NCI-H226 (cell line): ENCODE measurements at regions not wholly inside any gene's neighbourhood (a gene's known extent, or its start where the extent isn't known, plus 50 kb on each side); places are given as distances from the start of the nearest gene placed in this dataset.
"Not testable (repeated sequence)": the region's sequence is repeated elsewhere in the genome, so short reads cannot be mapped to it uniquely, and the experiment has no call there.

Source experiments
- DNase-seq: peaks from one replicate; pipeline ENCODE4 v3.0.0-alpha.2; 2015

DNA sequence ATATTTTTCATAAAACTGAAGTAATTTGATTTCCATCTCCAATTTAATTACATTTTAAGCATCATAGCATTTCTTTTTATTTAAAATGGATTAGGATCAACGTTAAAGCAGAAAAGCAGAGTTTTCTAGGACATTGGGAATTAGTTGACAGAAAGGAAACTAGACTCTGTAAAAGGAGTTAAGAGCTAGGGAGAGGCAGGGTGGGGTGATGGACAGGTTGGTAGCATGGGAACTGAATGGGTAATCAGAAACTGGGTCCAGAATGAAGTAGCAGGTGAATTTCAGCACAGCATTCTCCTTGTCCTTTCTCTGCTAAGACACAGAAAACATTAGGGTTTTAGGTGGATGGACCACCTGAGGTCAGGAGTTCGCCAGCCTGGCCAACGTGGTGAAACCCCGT is 97.6 kb downstream of the ANAPC4 start:
- no peak for DNase-seq

DNA sequence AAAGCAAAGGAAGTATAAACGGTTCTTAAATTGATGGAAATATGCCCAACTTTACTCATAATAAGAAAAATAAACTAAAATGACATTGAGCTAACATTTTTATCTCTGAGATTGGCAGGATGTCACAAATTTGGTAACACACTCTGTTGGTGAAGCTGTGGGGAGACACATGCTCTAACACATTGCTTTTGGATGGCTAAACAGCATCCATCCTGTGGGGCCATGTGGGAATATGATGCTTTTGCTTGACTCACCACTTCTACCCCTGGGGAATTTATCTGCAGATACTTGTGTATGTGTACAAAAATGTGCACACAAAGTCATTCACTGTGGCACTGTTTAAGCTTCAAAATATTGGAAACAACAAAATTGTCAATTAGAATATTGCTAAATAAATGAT is 100.2 kb downstream of the ANAPC4 start:
- DNase-seq: no peak

DNA sequence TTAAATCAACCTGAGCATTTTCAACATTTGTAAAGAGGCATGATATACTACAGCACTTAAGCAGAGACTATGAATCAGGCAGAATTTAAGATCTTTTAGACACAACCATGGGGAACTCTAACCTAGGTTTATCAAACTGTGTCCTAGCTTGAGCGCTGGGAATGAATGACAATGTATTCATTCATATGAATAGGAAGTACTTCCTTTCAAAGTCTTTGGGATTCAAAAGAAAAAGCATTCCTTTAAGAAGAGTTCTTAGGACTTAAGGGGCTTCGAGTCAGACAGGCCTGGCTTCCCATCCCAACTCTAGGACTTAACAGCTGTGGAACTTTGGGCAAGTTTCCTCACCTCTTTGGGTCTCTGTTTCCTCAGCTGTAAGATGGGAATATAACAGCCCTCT is 104.6 kb downstream of the ANAPC4 start:
- no peak for DNase-seq

DNA sequence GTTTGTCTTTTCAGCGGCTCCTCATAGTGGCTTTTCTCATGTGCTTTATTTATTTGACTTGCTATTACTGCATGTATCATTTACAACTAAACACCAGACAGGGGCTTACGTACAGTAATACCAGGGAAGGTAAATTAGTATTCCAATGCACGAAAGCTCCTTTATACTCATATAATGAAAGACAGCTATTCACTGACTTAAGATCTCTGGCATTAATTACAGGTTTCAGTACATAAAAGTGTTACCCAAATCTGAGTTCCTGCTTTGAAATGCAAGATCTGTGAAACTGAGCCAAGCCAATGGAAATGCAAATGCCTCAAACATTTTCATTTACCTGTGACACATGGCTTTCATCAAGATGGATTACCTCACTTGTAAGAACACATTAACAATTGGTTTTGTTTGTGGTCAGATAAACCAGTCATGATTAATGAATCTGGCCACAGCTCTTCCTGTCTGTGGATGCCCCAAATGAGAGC is 107.2 kb downstream of the ANAPC4 start:
- DNase-seq: peak; percentile 58

DNA sequence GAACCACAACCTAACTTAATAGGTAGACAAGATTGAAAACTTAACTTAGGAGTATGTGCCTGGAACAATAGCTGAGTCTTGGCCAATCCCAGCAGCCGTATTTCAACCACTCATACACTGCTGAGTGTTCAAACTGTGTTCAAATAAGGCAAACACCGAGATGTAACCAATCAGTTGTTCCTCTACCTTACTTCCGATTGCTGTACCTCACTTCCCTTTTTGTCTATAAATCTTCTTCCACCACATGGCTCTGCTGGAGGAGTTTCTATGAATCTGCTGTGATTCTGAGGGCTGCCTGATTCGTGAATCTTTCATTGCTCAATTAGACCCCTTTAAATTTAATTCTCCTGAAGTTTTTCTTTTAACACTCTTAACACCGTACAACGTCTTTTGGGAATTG is 108.0 kb downstream of the ANAPC4 start:
- no peak for DNase-seq

DNA sequence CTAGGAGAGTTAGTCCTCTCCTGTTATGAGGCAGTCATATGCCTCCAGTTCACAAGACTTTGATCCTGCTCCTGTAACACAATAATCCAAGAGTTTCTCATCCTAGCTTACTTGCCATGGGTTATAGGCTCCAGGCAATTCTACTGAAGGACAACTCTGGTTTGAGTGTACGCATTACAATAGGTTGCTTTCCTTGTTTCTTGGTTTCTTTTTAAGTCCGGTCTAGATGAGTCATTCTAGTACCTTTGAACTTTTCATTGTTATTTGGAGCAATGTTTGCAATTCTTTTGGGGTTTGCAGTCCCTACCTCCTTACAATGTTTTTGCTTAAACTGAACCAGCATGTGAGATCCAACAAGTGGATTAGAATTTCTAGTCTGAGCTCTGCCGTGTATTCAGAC is 109.1 kb downstream of the ANAPC4 start:
- DNase-seq: no peak

DNA sequence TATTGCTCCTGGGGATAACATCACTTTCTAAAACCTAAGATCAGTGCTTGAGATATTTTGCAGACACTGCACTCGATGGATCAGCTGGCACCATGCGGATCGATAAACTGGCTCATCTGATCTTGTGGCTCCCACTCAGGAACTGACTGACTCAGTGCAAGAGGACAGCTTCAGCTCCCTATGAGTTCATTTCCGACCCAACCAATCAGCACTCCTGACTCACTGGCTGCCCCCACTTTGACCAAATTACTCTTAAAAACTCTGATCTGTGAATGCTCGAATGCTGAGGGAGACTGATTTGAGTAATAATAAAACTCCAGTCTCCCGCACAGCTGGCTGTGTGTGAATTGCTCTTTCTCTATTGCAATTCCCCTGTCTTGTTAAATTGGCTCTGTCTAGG is 110.1 kb downstream of the ANAPC4 start:
- DNase-seq: no peak

DNA sequence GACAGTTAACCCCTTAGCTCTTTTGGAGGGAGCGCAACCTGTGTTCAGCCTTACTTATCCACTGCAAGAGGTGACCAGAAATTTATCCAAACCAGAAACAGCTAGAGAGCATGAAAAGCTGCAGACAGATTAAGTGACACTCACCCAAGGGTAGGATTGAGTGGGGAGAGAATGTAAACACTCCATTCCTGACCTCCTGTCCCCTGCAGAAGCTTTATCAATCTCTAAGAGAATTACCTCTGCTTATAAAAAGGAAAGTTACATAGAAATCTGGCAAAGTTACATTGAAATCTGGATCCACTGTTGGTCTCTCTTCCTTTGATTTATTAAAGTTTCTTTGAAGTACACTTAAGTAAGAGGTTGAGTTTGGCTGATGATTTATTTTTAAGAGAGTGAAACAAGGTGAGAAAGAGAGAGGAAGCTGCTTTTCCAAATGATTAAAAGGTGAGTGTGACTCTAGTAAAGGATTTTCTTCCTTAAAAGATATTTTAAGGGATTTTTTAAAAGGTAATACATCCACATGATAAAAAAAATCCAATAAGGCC is 112.3 kb downstream of the ANAPC4 start:
- DNase-seq: no peak

DNA sequence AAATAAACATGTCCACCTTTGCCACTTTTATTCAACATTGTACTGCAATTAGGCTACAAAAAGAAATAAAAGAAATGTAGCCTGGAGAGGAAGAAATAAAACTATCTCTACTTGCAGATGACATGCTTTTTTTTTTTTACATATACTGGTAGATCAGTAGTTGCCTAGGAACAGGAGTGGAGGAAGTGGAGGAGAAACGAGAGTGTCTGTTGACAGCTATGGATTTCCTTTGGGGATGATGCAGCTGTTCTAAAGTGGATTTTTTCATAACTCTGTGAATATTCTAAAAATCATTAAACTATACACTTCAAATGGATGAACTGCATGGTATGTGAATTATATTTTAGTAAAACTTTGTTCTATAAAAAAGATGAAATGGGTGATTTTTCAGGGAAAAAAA is 116.4 kb downstream of the ANAPC4 start:
- no peak for DNase-seq

DNA sequence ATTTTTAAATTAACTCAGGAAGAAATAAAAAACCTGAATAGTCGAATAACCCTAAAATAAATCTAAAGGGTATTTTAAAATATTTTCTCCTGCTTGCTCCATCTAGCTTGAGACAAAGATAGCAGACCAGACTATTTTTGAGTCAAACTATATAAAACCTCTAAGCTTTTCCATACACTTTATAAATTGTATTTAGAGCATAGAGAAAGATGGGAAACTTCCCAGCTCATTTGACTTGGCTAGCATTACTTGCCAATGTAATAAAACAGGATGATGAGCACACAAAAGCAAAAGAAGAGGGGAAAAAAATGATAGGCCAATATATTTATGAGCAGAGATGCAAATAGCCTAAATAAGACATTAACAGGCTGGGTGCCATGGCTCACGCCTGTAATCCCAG is 117.1 kb downstream of the ANAPC4 start:
- no peak for DNase-seq

DNA sequence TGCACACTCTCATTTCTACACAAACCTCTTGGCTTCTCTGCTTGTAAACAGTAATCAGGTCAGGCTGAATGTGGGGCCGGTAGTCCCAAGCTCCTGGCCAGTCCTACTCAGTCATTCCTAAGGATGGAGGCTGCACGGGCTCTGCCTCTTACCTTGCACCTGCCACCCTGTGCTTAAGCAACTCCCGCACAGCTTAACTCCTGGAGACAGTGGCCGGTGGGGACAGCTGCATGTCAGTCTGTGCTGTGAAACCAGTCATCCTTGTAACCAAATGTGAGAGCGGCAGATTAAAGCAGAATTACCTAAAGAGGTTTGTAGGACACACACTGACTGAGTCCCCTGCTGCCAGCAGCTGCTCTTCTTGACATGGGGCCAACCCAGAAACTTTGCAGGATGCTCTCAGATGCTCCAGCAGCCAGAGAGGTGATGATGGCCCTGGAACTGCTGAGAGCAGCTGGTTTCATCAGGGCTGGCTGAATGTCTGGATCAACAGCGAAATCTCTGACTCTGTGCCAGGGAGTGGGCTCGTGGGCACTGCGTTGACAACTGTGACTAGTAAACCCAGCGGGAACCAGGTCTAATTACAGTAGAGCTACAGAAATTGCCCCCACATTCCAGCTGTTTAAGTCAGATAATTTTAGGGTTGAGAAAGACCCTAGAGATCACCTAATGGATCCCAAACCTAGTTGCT is 123.7 kb downstream of the ANAPC4 start:
- DNase-seq: no peak

DNA sequence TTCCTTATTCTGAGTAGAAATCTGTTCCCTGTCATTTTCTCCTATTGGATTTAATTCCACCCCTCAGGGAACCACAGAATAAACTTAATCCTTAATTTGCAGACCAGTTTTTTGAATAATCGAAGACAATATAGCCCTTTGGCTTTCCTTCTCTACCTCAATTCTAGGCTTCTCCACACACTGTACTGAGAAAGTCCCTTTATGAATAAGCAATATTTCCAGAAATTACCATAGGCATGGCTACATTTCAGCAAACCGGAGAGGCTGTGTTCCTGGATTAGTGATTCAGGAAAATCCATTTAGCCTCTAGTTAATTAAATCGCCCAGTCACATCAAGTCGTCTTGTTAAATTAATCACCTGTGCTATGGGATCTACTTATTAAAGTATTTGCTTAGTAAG is 125.1 kb downstream of the ANAPC4 start:
- no peak for DNase-seq

DNA sequence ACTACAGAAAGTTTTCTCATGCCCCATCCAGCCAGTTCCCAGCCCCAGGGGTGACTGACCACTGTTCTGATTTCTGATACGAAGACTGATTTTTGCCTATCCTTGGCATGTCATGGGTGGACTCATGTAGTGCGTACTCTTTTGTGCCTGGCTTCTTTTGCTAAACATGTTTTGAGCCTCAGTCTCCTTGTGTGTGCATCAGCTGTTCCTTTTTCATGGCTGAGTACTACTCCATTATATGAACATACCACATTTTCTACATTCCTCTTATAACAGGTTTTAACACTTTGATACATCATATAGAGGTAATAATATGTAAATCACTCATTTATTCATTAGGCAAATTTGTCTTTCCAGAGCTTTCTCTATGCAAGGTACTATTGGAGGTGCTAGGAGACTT is 126.7 kb downstream of the ANAPC4 start:
- DNase-seq: no peak

DNA sequence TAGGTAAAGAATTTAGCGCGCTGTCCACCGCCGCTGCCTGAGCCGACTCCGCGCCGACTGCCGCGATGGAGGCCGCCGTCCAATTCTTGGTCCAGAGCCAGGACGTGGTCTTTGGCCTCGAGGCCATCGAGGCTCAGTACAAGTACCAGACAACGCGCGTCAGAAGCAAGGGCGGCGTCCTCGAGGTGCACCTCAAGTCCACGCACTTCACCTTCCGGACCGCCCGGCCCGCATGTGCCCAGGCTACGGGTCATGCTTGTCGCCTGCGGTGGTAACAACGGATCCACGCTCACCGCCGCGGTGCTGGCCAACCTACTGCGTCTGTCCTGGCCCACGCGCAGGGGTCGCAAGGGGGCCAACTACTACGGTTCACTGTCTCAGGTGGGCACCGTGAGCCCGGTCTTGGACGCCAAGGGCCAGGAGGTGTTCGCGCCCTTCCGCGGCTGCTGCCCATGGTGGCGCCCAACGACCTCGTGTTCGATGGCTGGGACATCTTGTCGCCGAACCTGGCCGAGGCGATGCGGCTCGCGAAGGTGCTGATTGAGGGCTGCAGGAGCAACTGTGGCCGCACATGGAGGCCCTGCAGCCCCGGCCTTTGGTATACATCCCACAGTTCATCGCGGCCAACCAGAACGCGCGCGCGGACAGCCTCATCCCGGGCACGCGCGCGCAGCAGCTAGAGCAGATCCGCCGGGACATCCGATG is 128.0 kb downstream of the ANAPC4 start:
- DNase-seq: no peak

DNA sequence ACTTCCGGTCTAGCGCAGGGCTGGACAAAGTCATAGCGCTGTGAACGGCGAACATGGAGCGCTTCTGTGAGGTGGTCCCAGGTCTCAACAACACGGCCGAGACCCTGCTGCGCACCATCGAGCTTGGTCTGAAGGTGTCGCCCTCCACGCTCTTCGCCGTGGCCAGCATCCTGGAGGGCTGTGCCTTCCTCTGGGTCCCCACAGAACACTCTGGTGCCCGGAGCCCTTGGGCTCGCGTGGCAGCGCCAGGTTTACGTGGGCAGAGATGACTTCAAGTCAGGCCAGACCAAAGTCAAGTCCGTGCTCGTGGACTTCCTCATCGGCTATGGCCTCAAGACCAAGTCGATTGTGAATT is 128.6 kb downstream of the ANAPC4 start:
- no peak for DNase-seq

DNA sequence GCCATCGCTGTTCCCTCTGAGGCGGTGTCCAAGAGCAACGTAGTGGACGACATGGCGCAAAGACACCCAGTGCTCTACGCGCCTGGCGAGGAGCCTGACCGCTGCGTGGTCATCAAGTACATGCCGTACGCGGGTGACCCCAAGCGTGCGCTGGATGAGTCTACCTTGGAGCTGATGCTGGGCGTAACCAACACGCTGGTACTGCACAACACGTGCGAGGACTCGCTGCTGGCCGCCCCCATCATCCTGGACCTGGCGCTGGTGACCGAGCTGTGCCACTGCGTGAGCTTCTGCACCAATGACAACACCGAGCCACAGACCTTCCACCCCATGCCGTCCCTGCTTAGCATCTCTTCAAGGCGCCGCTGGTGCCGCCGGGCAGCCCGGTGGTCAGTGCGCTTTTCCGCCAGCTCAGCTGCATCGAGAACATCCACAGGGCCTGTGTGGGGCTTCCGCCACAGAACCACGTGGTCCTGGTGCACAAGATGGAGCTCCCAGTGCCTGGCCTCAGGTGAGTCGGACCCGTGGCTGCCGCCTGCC is 129.0 kb downstream of the ANAPC4 start:
- no peak for DNase-seq

DNA sequence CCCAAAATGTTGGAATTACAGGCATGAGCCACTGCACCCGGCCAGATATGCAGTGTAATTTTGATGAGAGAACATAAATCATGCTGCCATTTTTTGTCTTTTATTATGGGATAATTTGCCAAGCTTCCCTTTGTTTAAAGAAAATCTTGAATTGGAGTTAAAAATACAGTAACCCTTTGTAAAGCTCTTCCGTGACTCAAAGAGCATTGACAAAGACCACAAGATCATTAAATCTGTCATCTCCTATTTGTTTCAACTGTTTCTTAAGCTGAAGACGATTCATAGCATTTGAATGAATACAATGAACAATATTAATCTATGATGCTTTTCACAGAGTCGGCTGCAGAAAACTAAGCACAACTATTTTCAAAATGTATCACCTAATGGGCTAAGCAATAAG is 132.6 kb downstream of the ANAPC4 start:
- no peak for DNase-seq

DNA sequence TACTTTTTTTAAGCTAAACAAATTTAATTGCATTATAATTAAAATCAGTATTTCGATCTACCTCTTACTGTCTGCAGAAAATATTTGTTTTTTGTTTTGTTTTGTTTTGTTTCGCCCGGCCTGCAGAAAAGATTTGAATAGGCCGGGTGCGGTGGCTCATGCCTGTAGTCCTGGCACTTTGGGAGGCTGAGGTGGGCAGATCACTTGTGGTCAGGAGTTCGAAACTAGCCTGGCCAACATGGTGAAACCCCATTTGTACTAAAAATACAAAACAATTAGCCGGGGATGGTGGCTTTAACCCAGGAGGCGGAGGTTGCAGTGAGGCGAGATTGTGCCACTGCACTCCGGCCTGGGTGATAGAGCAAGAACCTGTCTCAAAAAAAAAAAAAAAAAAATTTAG is 134.8 kb downstream of the ANAPC4 start:
- not testable (repeated sequence) for DNase-seq

DNA sequence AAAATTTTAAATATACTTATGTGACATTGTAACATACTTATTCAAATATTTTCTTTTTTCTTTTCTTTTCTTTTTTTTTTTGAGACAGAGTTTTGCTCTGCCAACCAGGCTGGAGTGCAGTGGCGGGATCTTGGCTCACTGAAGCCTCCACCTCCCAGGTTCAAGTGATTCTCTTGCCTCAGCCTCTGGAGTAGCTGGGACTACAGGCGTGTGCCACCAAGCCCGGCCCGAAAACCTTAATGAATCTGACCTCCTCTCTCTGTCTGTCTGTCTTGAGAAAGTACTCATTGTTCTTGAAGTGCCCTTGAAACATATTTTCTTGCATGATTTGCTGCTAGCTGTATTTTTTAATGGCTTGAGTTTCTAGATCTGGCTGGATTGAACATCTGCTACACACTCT is 136.8 kb downstream of the ANAPC4 start:
- no peak for DNase-seq

DNA sequence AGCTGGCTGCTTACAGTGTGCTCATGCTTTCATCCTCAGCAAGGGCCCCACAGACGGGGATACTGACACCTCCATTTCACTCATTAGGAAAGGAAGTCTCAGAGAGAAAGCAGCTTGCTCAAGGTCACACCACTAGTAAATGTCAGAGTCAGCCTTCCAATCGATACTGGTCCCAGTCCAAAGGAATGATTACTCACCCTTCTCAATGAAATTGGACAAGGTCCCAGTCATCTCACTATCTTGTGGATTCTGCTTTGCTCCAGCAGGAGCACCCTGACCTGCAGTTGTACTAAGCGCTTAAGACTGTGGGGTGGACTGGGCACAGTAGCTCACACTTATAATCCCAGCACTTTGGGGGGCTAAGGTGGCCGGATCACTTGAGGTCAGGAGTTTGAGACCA is 132.2 kb upstream of the SLC34A2 start:
- no peak for DNase-seq

DNA sequence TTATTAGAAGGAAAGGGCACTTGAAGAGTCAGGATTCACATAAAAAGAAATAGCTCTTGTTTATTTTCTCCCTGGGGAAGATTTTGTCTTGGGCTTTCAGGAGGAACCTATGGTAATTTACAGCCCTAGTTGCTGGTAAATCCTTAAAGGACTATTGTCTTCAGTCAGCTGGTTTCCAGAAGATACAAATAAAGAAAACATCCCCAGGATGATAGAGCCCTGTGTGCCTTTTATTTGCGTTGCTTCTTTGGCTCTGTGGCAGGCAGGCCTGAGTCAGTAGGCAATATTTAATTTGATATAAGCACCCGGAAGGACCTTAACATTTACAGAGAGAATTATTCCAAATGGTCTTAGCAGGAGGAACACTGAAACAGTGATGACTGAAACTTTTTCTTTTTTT is 131.0 kb upstream of the SLC34A2 start:
- DNase-seq: no peak

DNA sequence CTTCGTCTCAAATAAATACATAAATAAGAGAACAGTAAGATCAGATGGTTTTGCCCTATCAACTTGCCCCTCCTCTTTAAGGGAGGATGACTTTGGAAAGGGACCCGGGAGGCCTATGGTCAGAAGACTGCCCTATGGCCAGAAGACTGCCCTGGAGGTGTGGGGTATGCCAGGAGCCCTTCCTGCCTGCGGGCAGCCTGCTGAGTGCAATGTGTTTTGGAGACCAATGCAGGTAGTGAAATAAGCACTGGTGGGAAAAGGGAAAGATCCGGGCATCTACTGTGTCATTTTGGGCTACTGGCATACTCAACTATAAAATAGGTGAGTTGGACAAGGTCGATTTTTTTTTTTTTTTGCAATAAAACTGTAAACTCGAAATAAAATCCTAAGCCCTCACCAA is 129.8 kb upstream of the SLC34A2 start:
- DNase-seq: no peak

DNA sequence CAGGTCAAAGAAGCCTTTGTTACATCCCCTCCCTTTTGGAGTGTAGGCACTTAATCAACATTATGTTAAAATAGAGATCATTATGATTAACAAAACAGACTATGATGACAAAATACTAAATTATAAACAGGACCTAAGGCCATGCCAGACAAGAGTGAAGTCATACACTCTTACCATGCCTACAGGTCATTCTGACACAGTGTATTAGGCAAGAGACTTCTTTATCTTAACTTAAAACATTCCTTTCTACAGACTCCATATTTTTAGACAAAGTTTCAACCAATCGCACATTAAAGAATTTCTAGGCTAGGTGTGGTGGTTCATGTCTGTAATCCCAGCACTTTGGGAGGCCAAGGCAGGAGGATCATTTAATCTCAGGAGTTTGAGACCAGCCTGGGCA is 128.6 kb upstream of the SLC34A2 start:
- DNase-seq: peak; percentile 74

DNA sequence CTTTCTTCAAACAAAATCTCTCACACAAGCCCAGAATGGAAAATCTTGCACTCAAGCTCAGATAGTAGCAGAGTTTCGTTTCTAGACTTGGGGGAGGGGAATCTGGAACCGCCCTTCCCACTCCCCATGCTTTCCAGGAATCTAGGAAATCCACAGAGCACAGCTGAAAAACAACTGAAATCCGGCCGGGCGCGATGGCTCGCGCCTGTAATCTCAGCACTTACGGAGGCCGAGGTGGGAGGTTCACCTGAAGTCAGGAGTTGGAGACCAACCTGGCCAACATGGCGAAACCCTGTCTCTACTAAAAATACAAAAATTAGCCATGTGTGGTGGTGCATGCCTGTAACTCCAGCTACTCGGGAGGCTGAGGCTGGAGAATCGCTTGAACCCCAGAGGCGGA is 127.3 kb upstream of the SLC34A2 start:
- DNase-seq: no peak
